BLaER1 (cell line): ENCODE measurements at regions not wholly inside any gene's neighbourhood (a gene's known extent, or its start where the extent isn't known, plus 50 kb on each side); places are given as distances from the start of the nearest gene placed in this dataset.

ENCODE experiments used
- H3K27ac ChIP-seq: shearing (Covaris generic); formaldehyde crosslinking; 2 replicates; pipeline ENCODE4 v1.8.1; 2022
- H3K27me3 ChIP-seq: shearing (Covaris generic); formaldehyde crosslinking; 2 replicates; pipeline ENCODE4 v1.8.1; 2022
- H3K36me3 ChIP-seq: shearing (Covaris generic); formaldehyde crosslinking; 2 replicates; pipeline ENCODE4 v1.8.1; 2022
- H3K4me1 ChIP-seq: shearing (Covaris generic); formaldehyde crosslinking; 2 replicates; pipeline ENCODE4 v1.8.1; 2022
- H3K4me2 ChIP-seq: shearing (Covaris generic); formaldehyde crosslinking; 2 replicates; pipeline ENCODE4 v1.8.1; 2022
- H3K4me3 ChIP-seq: shearing (Covaris generic); formaldehyde crosslinking; 2 replicates; pipeline ENCODE4 v1.8.1; 2022
- H3K9ac ChIP-seq: shearing (Covaris generic); formaldehyde crosslinking; 2 replicates; pipeline ENCODE4 v1.8.1; 2022
- H3K9me3 ChIP-seq: shearing (Covaris generic); formaldehyde crosslinking; 2 replicates; pipeline ENCODE4 v1.8.1; 2022
- H4K20me1 ChIP-seq: shearing (Covaris generic); formaldehyde crosslinking; 2 replicates; pipeline ENCODE4 v1.8.1; 2022
- Cebpa-rat ChIP-seq: shearing (Covaris generic); IDR thresholded peaks from 2 replicates; pipeline ENCODE4 v1.8.1; 2022

GRCh38 chr6:164419099-164419498 lies 890.3 kb downstream of the C6orf118 start:
- no peak for TF ChIP-seq Cebpa-rat
- H3K36me3 ChIP-seq, result no peaks in the 10 kb centered on the region; the same call in 1 of the 2 replicates
- H3K27ac ChIP-seq, result no peak overlapping the region
- H4K20me1 ChIP-seq, result no peaks in the 10 kb centered on the region
- no peak overlapping the region for H3K9ac ChIP-seq
- no peaks in the 10 kb centered on the region for H3K27me3 ChIP-seq
- no peak overlapping the region for H3K4me2 ChIP-seq
- peaks cover 17% of the 10 kb centered on the region for H3K4me1 ChIP-seq
- H3K9me3 ChIP-seq, result peaks cover 25% of the 10 kb centered on the region
- H3K4me3 ChIP-seq, result no peak overlapping the region

- TF ChIP-seq Cebpa-rat, result no peak
- no peaks in the 10 kb centered on the region; the same call in 1 of the 2 replicates for H3K36me3 ChIP-seq
- no peaks in the 10 kb centered on the region for H3K27me3 ChIP-seq
- peaks cover 19% of the 10 kb centered on the region for H3K9me3 ChIP-seq
- H3K4me1 ChIP-seq, result peaks cover 17% of the 10 kb centered on the region
- H4K20me1 ChIP-seq, result no peaks in the 10 kb centered on the region
- H3K4me3 ChIP-seq, result no peak overlapping the region
- H3K27ac ChIP-seq, result no peak overlapping the region
- no peak overlapping the region for H3K4me2 ChIP-seq
- no peak overlapping the region for H3K9ac ChIP-seq
Measured at GRCh38 chr6:164418262-164418588, 891.2 kb downstream of the C6orf118 start.

GRCh38 chr6:164417537-164418261 lies 891.7 kb downstream of the C6orf118 start:
- peaks cover 17% of the 10 kb centered on the region for H3K4me1 ChIP-seq
- no peak for TF ChIP-seq Cebpa-rat
- no peaks in the 10 kb centered on the region for H3K27me3 ChIP-seq
- H4K20me1 ChIP-seq, result no peaks in the 10 kb centered on the region
- H3K9me3 ChIP-seq, result peaks cover 13% of the 10 kb centered on the region
- no peak overlapping the region for H3K27ac ChIP-seq
- H3K9ac ChIP-seq, result no peak overlapping the region
- no peaks in the 10 kb centered on the region; the same call in 1 of the 2 replicates for H3K36me3 ChIP-seq
- H3K4me2 ChIP-seq, result no peak overlapping the region
- H3K4me3 ChIP-seq, result no peak overlapping the region

GRCh38 chr6:164415832-164416563 lies 893.4 kb downstream of the C6orf118 start:
- peak overlapping the region; percentile 22; the same call in 1 of the 2 replicates for H3K4me3 ChIP-seq
- H3K27ac ChIP-seq, result peak overlapping the region; percentile 20; the same call in 1 of the 2 replicates
- H3K36me3 ChIP-seq, result no peaks in the 10 kb centered on the region
- H3K9ac ChIP-seq, result no peak overlapping the region; the same call in 1 of the 2 replicates
- H3K4me1 ChIP-seq, result peaks cover 17% of the 10 kb centered on the region
- H3K27me3 ChIP-seq, result no peaks in the 10 kb centered on the region
- H3K9me3 ChIP-seq, result no peaks in the 10 kb centered on the region
- H4K20me1 ChIP-seq, result no peaks in the 10 kb centered on the region
- TF ChIP-seq Cebpa-rat, result no peak
- peak overlapping the region; percentile 80 for H3K4me2 ChIP-seq

- Histone ChIP-seq H3K9me3 (no peaks in the 10 kb centered on the region), H3K4me1 (peaks cover 21% of the 10 kb centered on the region), H3K4me2 (no peak overlapping the region), H3K4me3 (no peak overlapping the region), H3K36me3 (no peaks in the 10 kb centered on the region), H3K27ac (no peak overlapping the region), H3K27me3 (no peaks in the 10 kb centered on the region), H3K9ac (no peak overlapping the region), H4K20me1 (no peaks in the 10 kb centered on the region)
- TF ChIP-seq Cebpa-rat, result no peak
Measured at GRCh38 chr6:164414695-164415094, 894.7 kb downstream of the C6orf118 start.

- H3K4me3 ChIP-seq, result no peak overlapping the region
- H3K27me3 ChIP-seq, result no peaks in the 10 kb centered on the region
- H3K4me2 ChIP-seq, result no peak overlapping the region
- H3K9ac ChIP-seq, result no peak overlapping the region
- H3K9me3 ChIP-seq, result no peaks in the 10 kb centered on the region
- H4K20me1 ChIP-seq, result no peaks in the 10 kb centered on the region
- H3K27ac ChIP-seq, result no peak overlapping the region
- no peak for TF ChIP-seq Cebpa-rat
- H3K4me1 ChIP-seq, result peaks cover 23% of the 10 kb centered on the region
- H3K36me3 ChIP-seq, result no peaks in the 10 kb centered on the region
Measured at GRCh38 chr6:164412566-164412965, 896.8 kb downstream of the C6orf118 start.

GRCh38 chr6:164410017-164410416 lies 899.4 kb downstream of the C6orf118 start:
- Histone ChIP-seq H3K4me3 (no peak overlapping the region), H3K36me3 (no peaks in the 10 kb centered on the region), H3K27ac (no peak overlapping the region), H3K4me1 (peaks cover 6% of the 10 kb centered on the region; the same call in 1 of the 2 replicates), H4K20me1 (no peaks in the 10 kb centered on the region), H3K9ac (no peak overlapping the region), H3K4me2 (no peak overlapping the region), H3K9me3 (no peaks in the 10 kb centered on the region), H3K27me3 (no peaks in the 10 kb centered on the region)
- no peak for TF ChIP-seq Cebpa-rat

- H3K27me3 ChIP-seq, result no peaks in the 10 kb centered on the region
- peaks cover 6% of the 10 kb centered on the region; the same call in 1 of the 2 replicates for H3K4me1 ChIP-seq
- H3K27ac ChIP-seq, result no peak overlapping the region
- H3K4me2 ChIP-seq, result no peak overlapping the region
- no peak for TF ChIP-seq Cebpa-rat
- no peak overlapping the region for H3K9ac ChIP-seq
- no peaks in the 10 kb centered on the region for H3K9me3 ChIP-seq
- no peaks in the 10 kb centered on the region for H4K20me1 ChIP-seq
- no peaks in the 10 kb centered on the region for H3K36me3 ChIP-seq
- no peak overlapping the region for H3K4me3 ChIP-seq
Measured at GRCh38 chr6:164409309-164410009, 899.9 kb downstream of the C6orf118 start.

GRCh38 chr6:164408868-164409267 lies 900.5 kb downstream of the C6orf118 start:
- H3K27me3 ChIP-seq, result no peaks in the 10 kb centered on the region
- H3K9me3 ChIP-seq, result no peaks in the 10 kb centered on the region
- peaks cover 6% of the 10 kb centered on the region; the same call in 1 of the 2 replicates for H3K4me1 ChIP-seq
- TF ChIP-seq Cebpa-rat, result no peak
- H3K4me3 ChIP-seq, result no peak overlapping the region
- no peaks in the 10 kb centered on the region for H4K20me1 ChIP-seq
- H3K9ac ChIP-seq, result no peak overlapping the region
- H3K27ac ChIP-seq, result no peak overlapping the region
- H3K4me2 ChIP-seq, result no peak overlapping the region
- no peaks in the 10 kb centered on the region for H3K36me3 ChIP-seq
